Skin epidermis (tissue), 12 donors: ENCODE measurements at regions not wholly inside any gene's neighbourhood (a gene's known extent, or its start where the extent isn't known, plus 50 kb on each side); places are given as distances from the start of the nearest gene placed in this dataset.
"Not testable (repeated sequence)": the region's sequence is repeated elsewhere in the genome, so short reads cannot be mapped to it uniquely, and the experiment has no call there.

Source experiments
- H3K27ac ChIP-seq, 21 experiments: fragments of 200-600 bp; sonication (generic) in 11 of 21; one replicate each; pipeline ENCODE4 v1.5.0; 2020; ENCODE audit warnings: mild to moderate bottlenecking in 3 of 21, inconsistent platforms in 2 of 21, moderate library complexity in 2 of 21
- H3K4me3 ChIP-seq, 7 experiments: fragments of 200-600 bp; sonication (generic) in 2 of 7; one replicate each; pipeline ENCODE4 v1.5.0; 2020; ENCODE audit warnings: inconsistent platforms in 2 of 7, mild to moderate bottlenecking in 2 of 7, moderate library complexity in 1 of 7

- H3K27ac ChIP-seq = no peak overlapping the region
- no peak overlapping the region for H3K4me3 ChIP-seq
Measured at GRCh38 chr2:16404146-16404545, 261.5 kb downstream of the CYRIA start.

DNA sequence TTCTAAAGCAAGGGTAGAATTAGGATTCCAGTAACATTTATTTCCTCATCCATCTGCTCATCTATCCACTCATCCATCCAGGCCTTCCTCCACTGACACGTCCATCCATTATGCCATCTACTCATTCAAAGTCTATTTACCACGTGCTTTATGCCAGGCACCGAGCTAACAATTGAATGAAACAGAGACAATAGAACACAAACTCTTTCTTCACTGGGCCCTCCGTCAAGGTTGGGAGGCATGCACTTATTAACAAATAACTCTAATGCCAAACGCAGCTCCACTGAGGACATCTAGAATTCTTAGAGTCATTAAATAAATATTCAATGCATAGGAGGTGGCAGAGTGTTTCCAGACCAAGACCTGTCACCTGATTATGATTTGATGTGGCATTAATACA lies 262.7 kb downstream of the CYRIA start:
- no peak overlapping the region for H3K27ac ChIP-seq
- H3K4me3 ChIP-seq = no peak overlapping the region

DNA sequence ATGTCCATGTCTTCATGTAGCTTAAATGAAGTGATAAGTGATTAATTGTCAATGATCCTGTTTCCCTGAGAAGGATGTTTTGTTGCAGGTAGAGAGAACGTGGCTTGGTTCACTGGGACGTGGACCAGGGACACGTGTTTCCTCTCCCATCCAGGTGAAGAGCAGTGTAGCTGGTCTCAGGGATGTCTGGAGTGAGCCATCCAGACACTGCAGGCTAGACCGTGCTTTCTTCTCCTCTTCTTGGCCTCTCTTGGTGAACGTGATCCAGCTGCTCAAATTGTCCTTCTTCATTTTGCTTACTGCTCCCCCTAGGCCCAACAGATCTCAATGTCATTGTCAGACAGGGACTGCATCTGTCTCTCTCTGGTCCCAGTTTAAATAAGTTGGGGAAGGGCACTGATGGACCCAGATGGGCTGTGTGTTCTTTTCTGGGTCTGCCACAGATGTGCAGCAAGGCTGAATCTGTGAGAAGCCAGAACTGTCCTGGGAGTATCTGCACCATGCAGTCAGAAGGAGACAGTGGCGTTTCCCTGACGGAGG lies 263.8 kb downstream of the CYRIA start:
- H3K4me3 ChIP-seq = no peak overlapping the region

GRCh38 chr2:16400127-16400623 lies 265.5 kb downstream of the CYRIA start:
- Histone ChIP-seq H3K4me3 (no peak overlapping the region), H3K27ac (no peak overlapping the region)

More for the DNA sequence above, 263.8 kb downstream of the CYRIA start:
- H3K27ac ChIP-seq = no peak overlapping the region

DNA sequence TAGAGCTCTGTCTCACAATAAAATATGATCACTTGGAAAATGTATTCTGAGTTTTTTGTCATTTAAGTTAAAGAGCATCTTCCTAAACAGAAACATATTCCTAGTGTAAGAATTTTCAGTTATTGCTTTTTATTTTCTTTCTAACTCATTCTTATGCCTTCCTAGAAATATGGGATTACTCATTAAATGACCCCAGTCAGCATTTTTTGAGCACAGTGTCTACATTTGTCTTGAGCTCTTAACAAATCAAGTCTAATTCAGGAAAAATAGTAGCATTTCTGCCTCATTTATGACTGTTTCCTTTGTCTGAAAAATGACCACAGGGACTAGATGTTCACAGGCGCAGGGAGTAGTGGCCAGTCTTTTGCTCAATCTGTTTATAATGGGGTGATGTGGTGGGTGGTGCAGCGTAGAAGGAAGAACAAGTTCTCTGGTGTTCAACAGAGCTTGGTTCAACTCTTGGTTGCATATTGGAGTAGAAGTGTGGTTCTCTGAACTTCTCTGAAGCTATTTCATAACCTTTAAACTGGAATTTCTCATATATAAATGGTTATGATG lies 267.1 kb downstream of the CYRIA start:
- H3K4me3 ChIP-seq = no peak overlapping the region
- no peak overlapping the region for H3K27ac ChIP-seq

- H3K27ac ChIP-seq = no peak overlapping the region
- H3K4me3 ChIP-seq = no peak overlapping the region
Measured at GRCh38 chr2:16397681-16398475, 267.8 kb downstream of the CYRIA start.

DNA sequence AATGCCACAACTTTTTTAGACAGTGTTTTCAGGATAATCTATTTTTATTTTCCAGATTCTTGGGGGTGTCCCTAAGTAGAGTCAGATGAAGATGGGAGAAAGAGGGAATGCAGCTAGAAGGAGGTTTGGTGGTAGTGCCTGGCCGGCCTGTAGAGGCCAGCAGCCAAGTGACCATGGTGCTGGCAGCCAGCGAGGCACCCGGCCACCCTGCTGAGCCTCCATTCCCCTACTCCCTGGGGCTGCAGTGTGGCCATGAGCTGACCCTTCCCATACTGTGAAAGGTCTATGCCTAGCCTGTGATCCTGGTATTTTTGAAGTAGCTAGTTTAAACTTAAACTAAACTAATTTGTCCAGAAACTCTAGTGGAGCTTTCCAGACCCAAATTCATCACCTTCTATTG lies 268.6 kb downstream of the CYRIA start:
- Histone ChIP-seq H3K27ac (no peak overlapping the region), H3K4me3 (no peak overlapping the region)

GRCh38 chr2:16396171-16396570 lies 269.5 kb downstream of the CYRIA start:
- no peak overlapping the region for H3K27ac ChIP-seq
- H3K4me3 ChIP-seq = no peak overlapping the region

- Histone ChIP-seq H3K4me3 (no peak overlapping the region), H3K27ac (no peak overlapping the region)
Measured at GRCh38 chr2:16395601-16396000, 270.0 kb downstream of the CYRIA start.

DNA sequence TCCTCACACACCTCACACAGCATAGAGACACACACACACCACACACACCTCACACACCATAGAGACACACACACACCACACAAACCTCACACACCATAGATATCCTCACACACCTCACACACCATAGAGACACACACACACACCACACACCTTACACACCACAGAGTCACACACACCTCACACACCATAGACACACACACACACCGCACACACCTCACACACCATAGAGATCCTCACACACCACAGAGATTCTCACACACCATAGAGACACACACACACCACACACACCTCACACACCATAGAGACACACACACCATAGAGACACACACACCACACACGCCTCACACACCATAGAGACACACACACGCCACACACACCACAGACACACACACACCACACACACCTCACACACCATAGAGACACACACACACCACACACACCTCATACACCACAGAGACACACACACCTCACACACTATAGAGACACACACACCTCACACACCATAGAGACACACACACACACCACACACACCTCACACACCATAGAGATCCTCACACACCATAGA lies 270.6 kb downstream of the CYRIA start:
- no peak overlapping the region for H3K4me3 ChIP-seq
- no peak overlapping the region for H3K27ac ChIP-seq

DNA sequence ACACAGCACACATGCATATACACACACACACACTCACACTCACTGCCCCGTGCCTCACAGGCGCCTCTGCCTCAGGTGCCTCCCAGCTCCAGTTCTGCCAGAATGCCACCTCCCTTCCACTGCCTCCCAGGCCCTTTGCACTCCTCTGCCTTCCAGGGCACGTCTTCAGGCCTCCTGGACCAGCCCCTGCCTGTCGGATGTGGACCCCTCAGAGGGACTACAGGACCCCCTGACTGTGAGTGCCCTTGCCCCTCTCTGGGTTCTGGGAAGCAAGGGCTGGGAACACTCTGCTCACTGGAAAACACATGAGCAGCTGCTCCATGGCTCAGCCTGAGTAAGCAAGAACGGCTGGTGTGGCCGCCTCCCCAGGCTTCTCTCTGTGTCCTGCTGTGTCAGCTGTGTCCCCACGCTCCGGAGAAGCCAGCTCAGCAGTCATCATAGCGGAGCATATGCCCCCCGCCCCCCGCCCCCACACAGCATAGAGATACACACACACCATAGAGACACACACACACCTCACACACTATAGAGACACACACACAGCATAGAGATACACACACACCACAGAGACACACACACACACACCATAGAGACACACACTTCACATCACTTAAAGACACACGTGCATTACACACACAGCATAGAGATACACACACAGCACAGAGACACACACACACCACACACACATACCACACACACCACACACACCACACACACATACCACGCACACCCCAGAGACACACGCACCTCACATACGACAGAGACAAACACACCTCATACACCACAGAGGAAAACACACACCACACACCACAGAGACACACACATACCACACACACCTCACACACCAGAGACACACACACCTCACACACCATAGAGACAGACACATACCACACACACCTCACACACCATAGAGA lies 271.3 kb downstream of the CYRIA start:
- Histone ChIP-seq H3K4me3 (no peak overlapping the region), H3K27ac (no peak overlapping the region)

GRCh38 chr2:16393500-16394071 lies 272.0 kb downstream of the CYRIA start:
- Histone ChIP-seq H3K27ac (no peak overlapping the region), H3K4me3 (no peak overlapping the region)

DNA sequence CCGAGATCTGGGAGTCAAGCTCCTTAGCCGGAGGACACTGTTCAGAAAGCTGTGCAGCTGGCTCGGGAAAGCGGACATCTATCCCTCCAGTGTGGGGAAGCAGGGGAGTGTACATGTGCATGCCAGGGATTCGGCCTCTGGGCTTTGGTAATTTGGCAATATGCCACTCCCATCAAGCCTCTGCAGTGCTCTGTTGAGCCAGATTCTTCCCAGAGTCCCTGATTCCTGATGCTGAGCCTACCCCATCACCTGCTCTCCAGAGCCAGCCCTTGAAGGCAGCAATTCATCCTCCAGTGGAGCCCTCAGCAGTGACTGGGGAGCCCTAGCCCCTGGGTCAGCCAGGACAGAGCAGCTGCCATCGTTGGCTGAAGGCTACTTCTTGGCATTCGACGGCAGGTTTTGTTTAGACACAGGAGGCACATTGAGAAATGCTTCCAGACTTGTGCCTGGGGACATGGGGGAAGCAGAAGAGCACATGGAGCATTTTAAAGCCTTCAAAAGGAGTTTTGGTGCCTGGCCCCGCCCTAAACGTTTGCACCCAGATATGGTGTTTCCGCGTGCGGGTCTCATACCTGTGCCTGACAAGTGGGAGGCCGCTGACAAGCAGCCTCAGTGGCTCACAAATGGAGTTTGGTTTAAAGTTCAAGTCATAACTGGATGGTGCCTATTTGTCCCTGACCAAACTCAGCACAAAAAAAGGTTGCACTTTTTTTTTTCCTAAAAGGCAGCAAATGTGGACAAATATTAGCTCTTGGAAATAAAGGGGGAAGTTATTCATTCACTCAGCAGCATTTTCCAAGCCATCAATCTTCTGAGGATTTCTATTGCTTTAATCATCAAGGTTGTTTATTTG lies 272.8 kb downstream of the CYRIA start:
- no peak overlapping the region for H3K4me3 ChIP-seq
- no peak overlapping the region for H3K27ac ChIP-seq

DNA sequence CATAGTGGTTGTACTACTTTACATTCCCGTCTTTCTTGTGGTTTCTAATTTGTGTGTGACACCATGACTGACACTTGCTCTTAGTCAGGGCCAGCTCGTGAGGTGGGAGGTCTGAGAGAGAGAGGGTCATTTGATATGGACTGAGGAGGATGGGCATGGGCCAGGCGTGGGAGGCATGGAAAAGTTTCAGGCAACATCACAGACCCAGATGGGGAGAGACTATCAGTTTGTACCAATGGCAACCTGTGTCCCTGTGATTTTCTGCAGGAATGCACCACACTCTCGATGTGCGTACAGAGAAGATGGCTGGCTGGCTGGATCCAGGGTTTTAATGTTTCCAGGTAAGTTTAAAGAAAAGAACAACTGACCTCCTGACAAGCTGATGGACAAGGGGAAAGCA lies 273.6 kb downstream of the CYRIA start:
- H3K4me3 ChIP-seq = no peak overlapping the region
- H3K27ac ChIP-seq = no peak overlapping the region

DNA sequence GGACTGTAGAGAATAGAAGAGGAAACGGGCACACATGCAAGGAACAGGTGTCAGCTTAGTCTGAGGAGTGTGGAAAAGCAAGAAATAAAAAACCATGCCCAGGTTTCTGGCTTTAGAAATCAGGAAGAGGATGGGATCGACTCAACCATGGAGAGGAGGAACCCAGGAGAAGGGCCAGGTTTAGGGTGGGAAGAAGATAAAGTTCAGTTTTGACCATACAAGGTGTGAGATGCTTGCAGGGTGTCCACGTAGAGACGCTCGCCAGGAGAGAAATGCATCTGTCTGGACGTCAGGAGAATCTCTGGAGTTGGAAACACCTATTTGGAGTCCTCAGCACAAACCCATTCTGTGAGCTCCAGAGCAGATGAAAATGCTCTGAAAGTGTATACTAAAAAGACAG lies 275.1 kb downstream of the CYRIA start:
- Histone ChIP-seq H3K27ac (no peak overlapping the region), H3K4me3 (no peak overlapping the region)

GRCh38 chr2:16389611-16390010 lies 276.0 kb downstream of the CYRIA start:
- H3K4me3 ChIP-seq = no peak overlapping the region
- no peak overlapping the region for H3K27ac ChIP-seq

- not testable (repeated sequence) for H3K27ac ChIP-seq, H3K4me3 ChIP-seq
Measured at GRCh38 chr2:16388199-16388830, 277.3 kb downstream of the CYRIA start.

GRCh38 chr2:16387461-16387984 lies 278.1 kb downstream of the CYRIA start:
- H3K27ac ChIP-seq = no peak overlapping the region
- H3K4me3 ChIP-seq = no peak overlapping the region
